ENCODE measurements at regions not wholly inside any gene's neighbourhood (a gene's known extent, or its start where the extent isn't known, plus 50 kb on each side); places are given as distances from the start of the nearest gene placed in this dataset.

DNA sequence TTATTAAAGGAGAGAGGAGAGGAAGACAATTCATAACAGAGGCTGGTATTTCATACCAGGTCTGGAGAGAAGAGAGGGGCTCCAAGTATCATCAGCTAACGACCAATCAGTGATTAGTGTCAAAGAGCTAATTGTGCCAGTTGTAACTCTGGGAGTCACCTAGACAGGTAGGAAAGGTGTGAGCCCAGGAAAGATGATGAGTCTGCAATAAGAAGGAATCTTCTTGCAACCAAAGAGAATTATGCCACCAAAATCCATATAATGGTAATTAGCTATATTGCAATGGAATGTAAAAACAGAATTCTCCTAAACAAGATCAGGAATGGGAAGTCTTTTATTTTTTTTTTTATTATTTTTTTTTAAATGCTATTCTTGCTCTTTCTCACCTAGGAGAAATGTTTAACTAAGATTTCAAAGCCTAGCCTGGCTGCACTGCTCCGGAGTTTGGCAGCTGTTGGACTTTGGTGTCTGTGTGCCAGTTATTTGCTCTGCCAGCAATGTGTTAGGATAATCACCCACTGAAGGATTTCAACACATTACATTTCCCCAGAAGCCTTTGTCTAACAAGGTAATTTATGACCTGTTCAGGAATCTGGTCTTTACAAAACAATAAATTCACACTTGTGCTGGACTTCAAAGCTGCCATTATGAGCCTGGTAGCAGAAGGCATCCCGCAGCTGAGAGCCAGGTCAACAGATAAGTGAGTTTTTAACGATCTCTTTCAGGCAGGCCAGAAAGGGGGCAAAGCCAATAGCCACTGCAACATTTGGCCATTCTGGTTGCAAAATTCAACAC lies 89.4 kb downstream of the FOXB1 start:
- TF ChIP-seq RFX5 (IDR thresholded peaks at IDR 0.05; ENCODE audit: low read depth, low read length) (no peak), POLR2AphosphoS2 (IDR thresholded peaks at IDR 0.05; ENCODE audit: low read length) (no peak)

All from K562 (cell line).